ENCODE measurements at regions not wholly inside any gene's neighbourhood (a gene's known extent, or its start where the extent isn't known, plus 50 kb on each side); places are given as distances from the start of the nearest gene placed in this dataset.

DNA sequence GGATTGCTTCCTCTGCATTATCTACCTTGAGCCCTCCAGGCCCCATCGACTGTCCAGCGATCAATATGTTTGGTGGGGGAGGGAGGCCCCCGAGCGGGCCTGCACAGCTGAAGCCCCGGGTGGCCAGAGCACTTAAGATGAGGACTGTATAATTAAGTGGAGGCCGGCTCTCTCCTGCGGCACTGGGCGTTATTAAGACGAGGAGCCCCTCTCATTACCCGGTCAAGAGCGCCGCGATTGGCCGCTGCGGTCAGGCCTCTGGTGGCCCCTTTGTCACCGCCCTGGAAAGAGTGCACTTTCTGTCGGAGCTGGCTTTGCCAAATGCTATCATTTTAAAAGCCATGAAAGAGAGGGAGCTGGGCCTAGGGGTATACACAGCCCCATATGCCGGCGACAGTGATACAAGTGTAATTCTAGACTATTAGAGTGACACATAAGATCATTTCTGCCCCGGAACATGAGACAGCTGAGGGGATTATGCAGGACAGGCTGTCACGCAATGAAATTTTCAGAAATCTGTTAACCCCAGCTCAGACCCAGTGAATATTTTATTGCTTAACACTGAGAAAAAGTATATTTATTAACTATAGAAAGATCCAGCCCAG is 106.3 kb upstream of the IRX1 start:
- Histone ChIP-seq H3K27me3 (ENCODE audit: insufficient read depth, low read depth) (no peaks in the 10 kb centered on the region), H3K4me3 (IDR thresholded peaks at IDR 0.05; ENCODE audit: insufficient read depth, low read depth, low read length) (no peak overlapping the region), H4K20me1 (ENCODE audit: insufficient read depth) (no peaks in the 10 kb centered on the region), H3K4me2 (no peak overlapping the region), H2AFZ (ENCODE audit: low read depth) (no peak overlapping the region), H3K9ac (no peak overlapping the region), H3K36me3 (ENCODE audit: insufficient read depth) (no peaks in the 10 kb centered on the region; the same call in 1 of the 2 replicates), H3K27ac (no peak overlapping the region), H3K79me2 (ENCODE audit: insufficient read depth, low read depth) (no peaks in the 10 kb centered on the region), H3K4me1 (ENCODE audit: low read depth, poor library complexity, severe bottlenecking) (no peaks in the 10 kb centered on the region)
- TF ChIP-seq, protein P1, sequence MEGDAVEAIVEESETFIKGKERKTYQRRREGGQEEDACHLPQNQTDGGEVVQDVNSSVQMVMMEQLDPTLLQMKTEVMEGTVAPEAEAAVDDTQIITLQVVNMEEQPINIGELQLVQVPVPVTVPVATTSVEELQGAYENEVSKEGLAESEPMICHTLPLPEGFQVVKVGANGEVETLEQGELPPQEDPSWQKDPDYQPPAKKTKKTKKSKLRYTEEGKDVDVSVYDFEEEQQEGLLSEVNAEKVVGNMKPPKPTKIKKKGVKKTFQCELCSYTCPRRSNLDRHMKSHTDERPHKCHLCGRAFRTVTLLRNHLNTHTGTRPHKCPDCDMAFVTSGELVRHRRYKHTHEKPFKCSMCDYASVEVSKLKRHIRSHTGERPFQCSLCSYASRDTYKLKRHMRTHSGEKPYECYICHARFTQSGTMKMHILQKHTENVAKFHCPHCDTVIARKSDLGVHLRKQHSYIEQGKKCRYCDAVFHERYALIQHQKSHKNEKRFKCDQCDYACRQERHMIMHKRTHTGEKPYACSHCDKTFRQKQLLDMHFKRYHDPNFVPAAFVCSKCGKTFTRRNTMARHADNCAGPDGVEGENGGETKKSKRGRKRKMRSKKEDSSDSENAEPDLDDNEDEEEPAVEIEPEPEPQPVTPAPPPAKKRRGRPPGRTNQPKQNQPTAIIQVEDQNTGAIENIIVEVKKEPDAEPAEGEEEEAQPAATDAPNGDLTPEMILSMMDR (conservative IDR thresholded peaks at IDR 0.05; ENCODE audit: low read depth, low read length) = no peak

DNA sequence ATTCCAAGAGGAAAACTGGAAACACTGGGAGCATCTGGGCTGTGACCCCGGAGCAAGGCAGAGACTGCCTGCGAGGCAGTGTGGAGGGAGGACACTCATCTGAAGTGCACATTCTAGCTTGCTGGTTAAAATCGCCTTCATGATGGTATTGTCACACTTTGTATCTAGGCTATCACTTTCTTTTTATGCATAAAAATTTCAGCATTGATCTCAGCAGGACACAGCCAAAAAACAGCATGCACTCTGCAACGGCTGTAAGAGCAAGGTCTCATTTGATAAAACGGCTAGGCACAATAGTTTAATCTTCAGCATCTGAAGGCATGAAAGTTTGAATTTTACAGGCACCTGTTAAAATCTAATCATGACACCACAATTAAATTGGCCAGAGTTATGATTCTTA is 110.8 kb upstream of the IRX1 start:
- H3K27ac ChIP-seq = no peak overlapping the region

DNA sequence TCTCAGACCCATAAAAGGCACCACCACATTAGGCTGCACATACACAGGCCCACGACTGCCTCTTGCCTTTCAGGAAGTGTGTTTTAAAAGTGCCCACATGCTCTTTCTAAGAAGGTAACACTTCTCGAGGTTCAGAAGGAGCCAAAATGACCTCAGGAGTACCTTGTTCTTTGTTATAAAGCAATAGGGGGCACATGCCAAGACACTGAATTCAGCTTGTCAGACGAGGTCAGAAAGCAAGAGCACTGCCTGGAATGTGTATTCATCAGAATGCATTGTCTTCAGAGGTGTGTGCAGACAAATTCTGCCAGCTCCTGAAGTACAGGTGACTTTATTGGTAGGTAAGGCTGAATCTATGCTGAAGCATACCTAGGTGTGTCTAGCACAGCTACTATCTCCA is 114.5 kb upstream of the IRX1 start:
- H3K27me3 ChIP-seq (ENCODE audit: insufficient read depth, low read depth) = no peaks in the 10 kb centered on the region
- H4K20me1 ChIP-seq (ENCODE audit: insufficient read depth) = no peaks in the 10 kb centered on the region
- no peaks in the 10 kb centered on the region for H3K4me1 ChIP-seq (ENCODE audit: low read depth, poor library complexity, severe bottlenecking)
- H3K9ac ChIP-seq = no peak overlapping the region
- H3K27ac ChIP-seq = no peak overlapping the region
- H3K4me2 ChIP-seq = no peak overlapping the region
- TF ChIP-seq, protein P1 (conservative IDR thresholded peaks at IDR 0.05; ENCODE audit: low read depth, low read length) = no peak
- no peaks in the 10 kb centered on the region for H3K79me2 ChIP-seq (ENCODE audit: insufficient read depth, low read depth)
- H3K4me3 ChIP-seq (IDR thresholded peaks at IDR 0.05; ENCODE audit: insufficient read depth, low read depth, low read length) = no peak overlapping the region
- no peaks in the 10 kb centered on the region for H3K36me3 ChIP-seq (ENCODE audit: insufficient read depth)
- no peak overlapping the region for H2AFZ ChIP-seq (ENCODE audit: low read depth)

More for the DNA sequence above, 110.8 kb upstream of the IRX1 start:
- no peaks in the 10 kb centered on the region for H3K4me1 ChIP-seq (ENCODE audit: low read depth, poor library complexity, severe bottlenecking)
- no peak overlapping the region for H3K4me2 ChIP-seq
- TF ChIP-seq, protein P1 (conservative IDR thresholded peaks at IDR 0.05; ENCODE audit: low read depth, low read length) = no peak
- no peaks in the 10 kb centered on the region for H4K20me1 ChIP-seq (ENCODE audit: insufficient read depth)
- H3K4me3 ChIP-seq (IDR thresholded peaks at IDR 0.05; ENCODE audit: insufficient read depth, low read depth, low read length) = no peak overlapping the region
- H2AFZ ChIP-seq (ENCODE audit: low read depth) = no peak overlapping the region
- no peaks in the 10 kb centered on the region for H3K36me3 ChIP-seq (ENCODE audit: insufficient read depth)
- no peaks in the 10 kb centered on the region for H3K79me2 ChIP-seq (ENCODE audit: insufficient read depth, low read depth)
- H3K9ac ChIP-seq = no peak overlapping the region
- no peaks in the 10 kb centered on the region for H3K27me3 ChIP-seq (ENCODE audit: insufficient read depth, low read depth)

DNA sequence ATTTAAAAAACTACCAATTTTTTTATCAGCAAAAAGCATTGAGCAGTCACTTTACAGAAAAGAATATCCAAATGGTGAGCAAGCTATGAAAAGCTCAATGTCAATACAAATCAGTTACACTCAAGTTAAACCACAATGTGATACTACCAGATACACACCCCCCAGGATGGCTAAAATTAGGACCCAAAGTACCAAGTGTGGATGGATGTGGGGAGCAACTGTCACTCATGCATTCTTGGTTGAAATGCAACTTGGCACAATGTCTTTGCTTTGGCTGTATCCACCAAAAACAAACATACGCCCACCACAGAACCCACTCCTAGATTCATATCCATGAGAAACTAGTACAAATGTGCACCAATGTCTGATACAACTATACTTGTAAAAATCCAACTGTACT is 120.0 kb upstream of the IRX1 start:
- Histone ChIP-seq H4K20me1 (ENCODE audit: insufficient read depth) (no peaks in the 10 kb centered on the region), H2AFZ (ENCODE audit: low read depth) (no peak overlapping the region), H3K79me2 (ENCODE audit: insufficient read depth, low read depth) (no peaks in the 10 kb centered on the region), H3K4me1 (ENCODE audit: low read depth, poor library complexity, severe bottlenecking) (no peaks in the 10 kb centered on the region), H3K9ac (no peak overlapping the region), H3K4me3 (IDR thresholded peaks at IDR 0.05; ENCODE audit: insufficient read depth, low read depth, low read length) (no peak overlapping the region), H3K4me2 (no peak overlapping the region), H3K27ac (no peak overlapping the region), H3K27me3 (ENCODE audit: insufficient read depth, low read depth) (no peaks in the 10 kb centered on the region), H3K36me3 (ENCODE audit: insufficient read depth) (no peaks in the 10 kb centered on the region)
- TF ChIP-seq, protein P1 (conservative IDR thresholded peaks at IDR 0.05; ENCODE audit: low read depth, low read length) = no peak

Data from KMS-11 (cell line).